ENCODE measurements at regions not wholly inside any gene's neighbourhood (a gene's known extent, or its start where the extent isn't known, plus 50 kb on each side); places are given as distances from the start of the nearest gene placed in this dataset.

GRCh38 chr2:123696799-123697410 lies 328.2 kb upstream of the CNTNAP5 start:
- Histone ChIP-seq H3K4me1 (ENCODE audit: control insufficient read depth, insufficient read depth, low read length) (no peaks in the 10 kb centered on the region), H3K36me3 (ENCODE audit: control insufficient read depth, insufficient read depth, low read length) (no peaks in the 10 kb centered on the region)
- CTCF ChIA-PET, result no interaction called here

GRCh38 chr2:123715467-123715982 lies 309.6 kb upstream of the CNTNAP5 start:
- intact Hi-C loops (cut with micrococcal nuclease; ENCODE audit: unreplicated experiment), result no loop called here
- BruUV-seq (replicated peaks), result no TSS peak
- TF ChIP-seq CTCF (IDR thresholded peaks at IDR 0.05), result no peak
- no peak for TF ChIP-seq POLR2AphosphoS5 (IDR thresholded peaks at IDR 0.05; ENCODE audit: low read depth, low read length)
- TF ChIP-seq SIN3A (IDR thresholded peaks at IDR 0.05; ENCODE audit: borderline replicate concordance, insufficient read depth, low read depth, low read length), result no peak
- H3K36me3 ChIP-seq (ENCODE audit: control insufficient read depth, insufficient read depth, low read length), result no peaks in the 10 kb centered on the region
- no peaks in the 10 kb centered on the region for H3K9me3 ChIP-seq (ENCODE audit: control insufficient read depth, insufficient read depth, low read depth, low read length)
- POLR2A ChIA-PET, result no interaction called here
- CTCF ChIA-PET, result no interaction called here
- in situ Hi-C loops (cut with HindIII; ENCODE audit: low pct_unique_long_range_greater_than_20kb, low sequenced_read_pairs), result no loop called here
- no peak for ATAC-seq
- no peak for DNase-seq (ENCODE audit: low read depth, low spot score)
- no peak overlapping the region for H3K27ac ChIP-seq (ENCODE audit: low read length)
- no peak overlapping the region for H3K4me3 ChIP-seq (ENCODE audit: low read depth in 2 of 2, low read length in 2 of 2)
- no peaks in the 10 kb centered on the region for H3K27me3 ChIP-seq (ENCODE audit: control insufficient read depth, insufficient read depth, low read length)
- no peaks in the 10 kb centered on the region for H3K4me1 ChIP-seq (ENCODE audit: control insufficient read depth, insufficient read depth, low read length)

More at GRCh38 chr2:123696799-123697410, 328.2 kb upstream of the CNTNAP5 start:
- TF ChIP-seq REST (IDR thresholded peaks at IDR 0.05; ENCODE audit: insufficient read depth in 1 of 2, low read depth in 2 of 2, low read length in 1 of 2) (no peak), TCF7L2 (IDR thresholded peaks at IDR 0.05; ENCODE audit: low read depth, low read length) (no peak), CTCF (IDR thresholded peaks at IDR 0.05) (no peak), SIN3A (IDR thresholded peaks at IDR 0.05; ENCODE audit: borderline replicate concordance, insufficient read depth, low read depth, low read length) (no peak), POLR2AphosphoS5 (IDR thresholded peaks at IDR 0.05; ENCODE audit: low read depth, low read length) (no peak)
- no peaks in the 10 kb centered on the region for H3K9me3 ChIP-seq (ENCODE audit: control insufficient read depth, insufficient read depth, low read depth, low read length)
- intact Hi-C loops (cut with micrococcal nuclease; ENCODE audit: unreplicated experiment), result no loop called here
- H3K4me3 ChIP-seq (ENCODE audit: low read depth in 2 of 2, low read length in 2 of 2), result no peak overlapping the region
- in situ Hi-C loops (cut with HindIII; ENCODE audit: low pct_unique_long_range_greater_than_20kb, low sequenced_read_pairs), result no loop called here
- no peak for ATAC-seq
- no peak overlapping the region for H3K27ac ChIP-seq (ENCODE audit: low read length)
- no peak for DNase-seq (ENCODE audit: low read depth, low spot score)
- H3K27me3 ChIP-seq (ENCODE audit: control insufficient read depth, insufficient read depth, low read length), result no peaks in the 10 kb centered on the region
- BruUV-seq (replicated peaks), result no TSS peak
- POLR2A ChIA-PET, result no interaction called here

Measured in Panc1 (cell line).